DMS53 (cell line): ENCODE measurements at regions not wholly inside any gene's neighbourhood (a gene's known extent, or its start where the extent isn't known, plus 50 kb on each side); places are given as distances from the start of the nearest gene placed in this dataset.

Source experiments
- DNase-seq: peaks from one replicate; lab custom pipeline; 2025; lab: John Stamatoyannopoulos, UW

GRCh38 chr2:37425408-37425807 lies 81.0 kb downstream of the QPCT start:
- no peak for DNase-seq

- DNase-seq: no peak
Observed at GRCh38 chr2:37427241-37427640, 82.8 kb downstream of the QPCT start.

GRCh38 chr2:37436323-37436722 lies 91.9 kb downstream of the QPCT start:
- DNase-seq: no peak

GRCh38 chr2:37439131-37439642 lies 94.8 kb downstream of the QPCT start:
- no peak for DNase-seq

- DNase-seq: no peak
Observed at GRCh38 chr2:37441055-37441454, 96.6 kb downstream of the QPCT start.

DNA sequence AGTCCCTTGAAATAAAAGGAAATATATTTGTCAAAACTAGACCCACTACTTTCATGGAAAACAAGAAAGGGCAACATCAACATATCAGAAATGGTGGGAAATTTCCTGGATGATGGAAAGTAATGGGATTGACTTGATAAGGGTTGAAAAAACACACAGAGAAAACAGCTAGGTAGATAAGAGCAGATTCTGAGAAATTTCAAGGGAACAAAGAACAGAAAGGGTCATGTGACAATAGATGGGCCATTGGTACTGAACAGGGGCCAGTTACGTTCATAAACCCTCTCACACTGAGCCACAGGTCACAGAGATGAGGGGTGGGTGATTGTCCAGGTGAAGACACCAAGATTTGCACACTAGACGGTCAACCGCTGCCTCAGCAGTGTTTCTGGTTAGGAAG lies 98.7 kb downstream of the QPCT start:
- no peak for DNase-seq

GRCh38 chr2:37447446-37447845 lies 103.0 kb downstream of the QPCT start:
- DNase-seq: no peak

GRCh38 chr2:37448342-37449120 lies 104.1 kb downstream of the QPCT start:
- DNase-seq: no peak

DNA sequence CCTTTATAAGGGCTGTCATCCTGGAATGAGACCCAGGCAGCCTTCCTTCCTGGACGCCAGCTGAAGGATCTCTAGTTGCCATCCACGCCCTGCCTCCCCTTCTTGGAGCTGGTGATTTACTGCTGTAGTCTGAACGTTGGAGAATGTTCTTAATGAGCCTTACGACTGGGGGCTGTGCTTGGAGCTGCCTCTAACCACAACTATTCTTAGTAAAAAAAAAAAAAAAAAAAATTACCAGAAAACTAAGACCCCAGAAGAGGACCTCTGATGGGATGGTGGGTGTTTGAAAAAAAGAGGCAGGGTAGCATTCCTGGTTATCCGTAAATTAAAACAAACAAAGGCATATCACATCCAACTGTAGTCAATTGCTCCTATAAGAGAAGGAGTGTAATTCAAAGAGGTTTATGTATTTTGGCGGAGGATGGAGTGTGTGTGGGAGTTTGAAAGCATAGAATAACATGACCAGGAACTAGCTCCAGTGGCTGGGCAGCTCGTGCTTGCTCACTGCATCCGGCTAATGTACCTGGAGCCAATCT lies 105.4 kb downstream of the QPCT start:
- DNase-seq: no peak

- no peak for DNase-seq
Observed at GRCh38 chr2:37453027-37453426, 108.6 kb downstream of the QPCT start.

DNA sequence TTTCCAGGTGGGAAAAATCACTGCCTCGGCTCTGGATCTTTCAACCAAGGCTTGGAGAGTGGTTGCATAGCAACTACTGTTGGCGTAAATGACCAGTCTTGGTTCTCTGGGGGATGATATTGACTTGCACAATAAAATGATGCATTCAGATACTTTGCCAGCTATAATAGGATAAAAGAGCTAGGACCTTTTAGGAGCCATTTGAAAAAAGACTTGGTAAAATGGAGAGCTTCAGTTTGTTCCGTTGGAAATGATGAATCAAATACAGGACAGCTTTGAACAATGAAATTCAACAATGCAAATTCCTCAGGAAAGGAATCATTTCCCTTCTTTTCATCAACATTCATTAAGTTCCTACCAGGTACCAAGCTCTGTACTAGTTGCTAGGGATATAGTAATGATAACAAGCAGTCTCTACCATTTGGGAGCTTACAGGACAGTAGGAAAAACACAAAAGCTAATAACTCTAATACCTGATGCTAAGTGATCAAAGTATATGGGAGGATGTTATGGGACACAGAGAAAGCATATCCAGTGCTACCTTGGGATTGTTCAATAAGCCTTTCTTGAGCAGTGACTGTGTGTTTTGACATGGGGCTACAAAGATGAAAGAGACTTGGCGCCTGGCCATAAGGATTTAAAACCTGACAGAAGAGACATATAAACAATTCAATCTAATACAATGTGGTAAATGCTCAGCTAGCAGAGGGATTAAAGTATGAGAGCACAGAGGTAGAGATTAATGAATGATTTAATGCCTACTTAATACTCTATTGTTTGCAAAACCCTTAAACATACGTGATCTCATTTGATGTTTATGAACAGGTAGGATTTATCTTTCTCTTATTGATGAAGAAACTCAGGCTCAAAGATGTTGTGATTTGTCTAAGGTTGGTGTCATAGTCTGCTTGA lies 110.7 kb downstream of the QPCT start:
- no peak for DNase-seq

GRCh38 chr2:37456479-37456878 lies 112.0 kb downstream of the QPCT start:
- no peak for DNase-seq

DNA sequence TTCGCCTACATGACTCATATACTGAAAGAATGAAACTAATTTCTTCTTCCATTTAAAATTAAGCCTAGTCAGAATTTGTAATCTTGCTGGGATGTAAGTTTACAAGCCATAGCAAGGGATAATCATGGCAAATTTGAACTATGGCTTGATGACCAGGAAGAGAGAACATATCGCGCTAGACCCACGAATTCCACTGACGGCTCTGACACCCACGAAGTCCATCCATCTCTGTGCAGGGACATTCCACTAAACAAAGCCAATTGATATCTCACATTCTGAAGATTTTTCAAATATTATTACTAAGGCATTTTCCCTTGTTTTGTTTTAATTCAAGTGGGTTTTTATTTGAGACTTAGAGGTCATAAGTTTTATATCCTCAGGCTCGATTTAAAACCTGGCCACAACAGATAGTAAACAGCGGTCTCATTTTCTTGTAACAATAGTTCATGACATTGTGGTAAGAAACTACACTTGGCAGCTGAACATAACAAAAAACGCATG lies 113.0 kb downstream of the QPCT start:
- no peak for DNase-seq

GRCh38 chr2:37458133-37458532 lies 113.7 kb downstream of the QPCT start:
- DNase-seq: no peak

DNA sequence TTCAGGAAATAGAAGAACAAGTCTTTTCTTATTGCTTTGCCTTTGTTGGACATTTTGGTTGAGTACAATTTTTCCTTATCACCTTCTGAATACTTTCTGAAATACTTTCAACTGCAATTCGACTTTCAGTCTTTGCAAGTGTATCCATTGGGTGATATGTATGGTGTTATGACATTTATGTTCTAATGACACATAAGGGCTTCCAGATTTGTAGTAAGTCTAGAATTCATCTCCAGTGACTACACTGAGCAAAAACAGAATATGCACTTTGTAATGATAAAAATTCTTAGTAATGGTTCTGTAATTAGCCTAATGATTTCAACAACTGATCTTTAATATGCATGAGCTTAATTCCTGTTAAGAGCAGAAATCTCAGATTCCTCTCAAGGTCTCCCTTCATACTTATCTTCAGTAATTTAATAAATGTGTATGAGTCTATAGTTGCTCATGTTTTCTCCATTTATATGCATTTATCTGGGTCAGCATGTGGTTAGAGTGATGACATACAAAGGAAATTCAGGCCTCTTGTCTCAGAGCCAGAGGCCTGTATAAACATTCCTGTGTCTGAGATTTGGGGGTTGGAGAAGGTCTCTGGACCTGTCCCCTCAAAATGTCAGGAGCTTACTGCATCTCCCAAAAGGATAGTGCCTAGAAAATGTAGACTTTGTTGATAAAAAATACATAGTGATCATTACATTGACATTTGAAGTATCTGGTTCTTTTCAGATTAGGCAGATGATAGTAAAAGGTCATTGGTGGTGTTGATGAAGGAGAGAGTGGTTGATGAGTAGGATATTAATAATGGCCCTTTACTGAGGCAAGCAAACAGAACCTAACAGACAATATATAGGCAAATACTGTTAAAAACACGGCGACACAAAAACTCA lies 114.9 kb downstream of the QPCT start:
- DNase-seq: no peak

DNA sequence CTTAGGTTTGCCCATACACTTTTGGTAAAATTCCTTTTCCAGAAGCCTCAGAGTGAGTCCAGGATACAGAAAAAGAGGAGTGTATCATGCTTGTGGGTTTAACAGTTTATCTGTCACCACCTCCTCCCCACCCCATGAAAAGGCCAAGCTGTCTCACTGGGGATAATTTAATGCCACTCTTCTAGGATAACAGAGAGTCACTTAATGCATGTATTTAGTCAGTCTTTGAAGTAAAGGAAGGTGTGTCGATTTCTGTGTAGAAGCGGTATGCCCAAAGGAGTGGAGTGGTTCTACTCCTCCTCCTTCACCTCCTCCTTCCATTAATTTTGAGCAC lies 116.4 kb downstream of the QPCT start:
- DNase-seq: no peak

DNA sequence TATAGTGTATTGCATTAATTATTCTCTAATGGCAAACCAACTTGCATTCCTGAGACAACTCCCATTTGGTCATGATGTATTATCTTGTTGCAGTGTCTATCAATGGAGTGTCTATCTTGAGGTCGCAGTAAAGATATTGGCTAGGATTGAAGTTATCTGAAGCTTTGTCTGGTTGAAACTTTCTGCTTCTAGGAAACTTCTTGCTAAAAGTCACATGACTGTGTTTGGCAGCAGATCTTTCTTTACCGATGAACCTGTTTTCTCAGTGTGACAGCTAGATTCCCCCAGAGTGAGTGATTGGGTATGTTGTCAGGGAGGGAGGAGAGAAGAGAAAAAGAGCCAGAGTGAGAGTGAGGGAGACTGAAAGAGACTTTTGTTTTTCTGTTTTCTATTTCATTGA lies 119.6 kb downstream of the QPCT start:
- DNase-seq: no peak

GRCh38 chr2:37466533-37467222 lies 122.2 kb downstream of the QPCT start:
- no peak for DNase-seq

GRCh38 chr2:37468170-37468569 lies 123.7 kb downstream of the QPCT start:
- no peak for DNase-seq

DNA sequence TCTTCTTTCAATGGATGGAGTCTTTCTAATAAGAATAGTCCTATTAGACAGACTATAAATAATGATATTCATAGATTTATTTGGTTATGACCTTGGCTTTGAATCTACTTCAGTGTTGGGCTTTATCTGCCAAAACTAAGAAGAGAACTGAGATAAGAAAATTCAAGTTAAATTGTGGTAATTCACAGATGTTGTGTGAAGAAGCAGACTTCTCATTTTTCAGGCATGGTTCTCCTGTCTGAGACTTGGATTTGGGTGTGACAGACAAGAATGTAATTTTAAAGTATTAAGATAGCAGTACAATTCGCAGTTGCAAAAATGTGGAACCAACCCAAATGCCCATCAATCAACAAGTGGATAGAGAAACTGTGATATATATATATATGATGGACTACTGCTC lies 124.7 kb downstream of the QPCT start:
- no peak for DNase-seq

DNA sequence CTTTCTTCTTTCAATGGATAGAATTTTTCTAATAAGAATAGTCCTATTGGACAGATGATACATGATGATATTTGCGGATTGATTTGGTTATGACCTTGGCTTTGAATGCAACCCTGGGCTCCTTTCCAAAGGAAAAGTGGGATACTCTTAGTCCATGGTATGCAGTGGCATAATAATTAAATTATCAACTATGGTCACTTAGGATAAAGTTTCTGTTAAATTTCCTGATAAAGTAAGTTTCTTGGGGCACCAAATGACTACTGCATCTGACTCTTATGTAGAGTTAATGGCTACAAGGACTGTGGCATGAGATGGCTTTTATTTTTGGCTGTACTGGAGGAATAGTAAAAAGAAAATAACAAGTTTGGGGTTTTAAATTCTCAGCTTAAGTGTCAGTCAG lies 126.7 kb downstream of the QPCT start:
- DNase-seq: no peak
